GM19397 (cell line): ENCODE measurements at regions not wholly inside any gene's neighbourhood (a gene's known extent, or its start where the extent isn't known, plus 50 kb on each side); places are given as distances from the start of the nearest gene placed in this dataset.

ENCODE experiments used
- ATAC-seq: cut with Tn5 transposase; IDR thresholded peaks from one replicate; pipeline ENCODE4 v1.9.1; 2021; ENCODE audit warnings: mild to moderate bottlenecking, moderate library complexity; ENCODE audit not compliant: unreplicated experiment

DNA sequence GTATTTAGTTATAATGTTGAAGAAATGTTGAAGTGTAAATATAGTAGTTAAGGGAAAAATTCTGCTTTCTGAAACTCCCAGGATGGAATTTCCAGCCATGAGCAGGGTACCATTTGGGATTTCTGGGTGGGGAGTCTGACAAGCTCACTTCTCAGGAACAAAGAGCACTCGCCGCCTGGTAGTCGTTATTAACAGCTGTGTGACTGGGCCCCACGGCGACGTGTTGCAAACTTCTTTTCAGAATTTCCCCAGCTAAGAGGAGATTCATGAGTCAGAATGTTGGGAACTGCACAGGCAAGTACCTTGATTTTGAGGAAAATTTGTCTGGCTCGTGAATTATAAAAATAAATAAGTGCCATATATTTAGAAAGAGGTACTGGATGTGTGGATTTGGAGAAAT lies 103.7 kb downstream of the LACC1 start:
- no peak for ATAC-seq

DNA sequence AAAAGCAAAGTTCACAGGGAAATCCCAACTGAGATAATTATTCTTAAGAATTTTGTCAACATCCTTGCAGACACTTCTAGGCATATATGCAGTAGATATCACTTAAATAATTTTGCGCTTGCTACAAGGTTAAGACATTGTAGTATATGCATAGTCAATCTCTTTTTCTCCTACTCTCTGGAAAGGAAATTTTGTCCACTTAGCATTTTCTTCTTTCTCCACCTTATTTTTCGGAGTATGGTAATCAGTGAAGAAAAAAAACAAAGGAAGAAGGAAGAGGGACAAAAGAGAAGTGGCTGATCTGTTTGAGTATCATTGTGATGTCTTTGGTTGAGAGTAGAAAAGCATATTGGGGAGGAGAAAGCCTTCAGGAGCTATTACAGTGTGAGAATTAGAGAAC lies 104.6 kb downstream of the LACC1 start:
- ATAC-seq, result no peak

DNA sequence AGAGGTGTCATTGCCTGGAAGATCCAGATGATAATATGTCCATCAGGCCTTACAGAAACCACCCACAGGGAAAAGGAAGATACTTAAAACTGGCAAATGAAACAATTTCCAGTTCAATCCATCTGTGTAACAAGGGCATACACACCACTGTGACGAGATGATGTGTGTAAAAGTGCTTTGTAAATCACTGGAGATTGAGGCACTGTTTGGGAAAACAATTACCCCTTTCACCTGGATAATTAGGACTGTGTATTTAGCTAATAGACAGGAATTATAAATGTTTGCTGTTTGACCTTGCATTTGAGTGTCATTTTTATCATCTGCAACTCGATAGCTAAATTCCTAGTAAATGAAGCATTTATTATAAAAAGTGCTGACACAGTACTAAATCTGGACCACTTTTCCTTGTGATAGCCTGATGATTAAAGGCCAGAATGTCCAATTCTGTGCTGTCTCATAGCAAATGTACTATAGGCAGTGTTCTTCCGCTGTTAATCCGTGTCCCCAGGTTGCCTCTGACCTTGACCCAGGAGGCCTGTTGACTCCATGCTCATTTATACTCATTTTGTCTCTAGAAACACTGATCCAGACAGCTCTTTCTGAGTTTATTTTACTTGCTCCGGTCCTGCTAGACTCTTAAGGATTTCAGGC lies 105.8 kb downstream of the LACC1 start:
- no peak for ATAC-seq

DNA sequence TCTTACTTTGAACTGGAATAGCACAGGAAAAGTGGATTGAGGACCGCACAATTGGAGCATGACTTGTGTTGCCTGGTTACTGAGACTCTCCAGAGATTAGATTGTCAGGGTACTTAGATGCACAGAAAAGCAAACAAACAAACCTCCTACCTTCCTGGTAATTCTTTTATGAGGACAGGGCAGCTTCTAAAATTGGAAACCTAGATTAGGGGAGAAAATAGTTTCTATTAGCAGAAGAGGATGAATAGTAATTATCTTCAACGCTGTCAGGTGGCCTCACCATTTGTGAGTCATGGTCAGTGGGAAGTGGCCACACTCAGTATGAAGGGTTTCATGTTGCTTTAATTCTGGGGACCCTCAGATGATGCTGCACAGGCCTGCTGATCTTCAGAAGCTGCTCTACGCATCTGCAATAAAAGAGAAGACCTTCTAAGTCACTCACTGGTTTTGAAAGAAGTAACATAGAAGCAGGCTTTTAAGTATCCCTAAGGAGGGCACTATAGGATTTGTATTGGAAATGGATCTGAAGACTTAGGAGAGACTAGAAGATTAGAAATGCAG lies 106.8 kb downstream of the LACC1 start:
- ATAC-seq, result no peak

DNA sequence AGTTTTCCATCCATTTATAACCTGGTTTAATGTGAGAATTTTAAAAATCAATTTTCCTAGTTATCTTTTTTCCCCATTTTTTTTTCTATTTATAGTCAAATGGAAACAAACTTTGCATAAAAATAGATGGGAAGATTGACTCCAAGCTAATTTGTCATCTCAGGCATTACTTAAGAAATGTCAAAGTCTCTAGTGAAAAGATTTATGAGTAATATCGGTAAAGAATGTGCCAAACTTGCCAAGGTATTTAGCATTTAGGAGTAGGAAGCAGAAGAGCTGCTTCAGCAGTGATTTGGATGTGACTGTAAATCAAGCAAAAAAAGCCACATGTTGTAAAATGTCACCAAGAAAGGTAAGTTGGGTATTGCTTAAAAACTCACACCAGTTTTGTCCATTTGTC lies 108.6 kb downstream of the LACC1 start:
- no peak for ATAC-seq

DNA sequence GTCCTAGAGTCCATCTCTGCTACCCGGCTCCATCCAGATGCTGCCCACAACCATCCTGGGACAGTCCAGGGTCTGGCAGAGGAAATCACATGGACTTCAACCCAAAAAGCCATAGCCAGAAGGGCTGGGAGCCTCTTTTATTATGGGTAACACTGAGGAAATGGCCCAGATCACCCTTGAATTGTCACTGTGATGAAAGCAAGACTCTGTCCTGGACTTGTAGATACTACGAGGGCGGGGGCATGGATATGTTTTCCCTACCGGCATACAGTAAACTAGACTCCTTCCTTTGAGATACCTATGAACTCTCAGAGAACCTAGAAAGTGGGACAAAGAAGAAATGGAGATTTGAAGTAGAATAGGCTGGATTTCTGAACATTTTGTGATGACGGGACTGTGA lies 110.3 kb downstream of the LACC1 start:
- ATAC-seq, result no peak

DNA sequence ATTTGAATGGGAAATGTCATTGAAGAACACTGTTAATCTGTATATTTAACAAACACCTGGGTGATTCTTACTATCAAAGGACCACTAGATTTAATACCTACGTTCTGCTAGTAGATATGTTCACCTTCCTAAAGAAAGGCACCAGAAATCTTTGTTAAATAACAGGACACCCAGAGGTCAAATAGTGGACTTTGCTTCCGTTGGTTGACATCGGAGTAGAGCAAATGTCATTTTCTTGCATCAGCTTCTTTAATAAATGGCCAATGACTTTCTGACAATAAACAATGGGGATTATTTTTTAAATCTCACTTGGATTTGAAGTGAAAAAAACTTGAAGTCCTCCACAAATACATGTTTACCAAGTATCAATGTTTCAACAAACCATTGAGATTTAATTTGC lies 111.1 kb downstream of the LACC1 start:
- ATAC-seq, result no peak

DNA sequence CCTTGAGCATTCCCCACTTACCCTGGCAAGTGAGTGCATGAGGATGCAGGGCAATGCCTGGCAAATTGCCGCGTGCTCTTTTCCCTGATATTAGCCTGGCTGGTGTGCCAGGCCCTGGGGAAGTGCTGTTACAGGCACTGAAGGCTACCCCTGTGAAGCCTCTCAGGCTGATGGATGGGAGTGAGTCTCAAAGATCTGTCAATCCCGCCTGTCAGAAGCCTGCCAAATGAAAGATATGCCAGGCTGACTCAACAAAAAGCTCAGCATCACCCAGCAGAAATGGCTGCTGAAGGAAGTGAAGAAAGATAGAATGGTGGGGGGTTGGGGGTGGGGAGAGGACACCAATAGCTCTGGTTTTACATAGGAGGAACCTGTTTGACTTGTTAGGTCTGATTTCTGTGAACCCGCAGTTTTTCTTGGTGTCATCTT lies 112.1 kb downstream of the LACC1 start:
- ATAC-seq, result no peak

DNA sequence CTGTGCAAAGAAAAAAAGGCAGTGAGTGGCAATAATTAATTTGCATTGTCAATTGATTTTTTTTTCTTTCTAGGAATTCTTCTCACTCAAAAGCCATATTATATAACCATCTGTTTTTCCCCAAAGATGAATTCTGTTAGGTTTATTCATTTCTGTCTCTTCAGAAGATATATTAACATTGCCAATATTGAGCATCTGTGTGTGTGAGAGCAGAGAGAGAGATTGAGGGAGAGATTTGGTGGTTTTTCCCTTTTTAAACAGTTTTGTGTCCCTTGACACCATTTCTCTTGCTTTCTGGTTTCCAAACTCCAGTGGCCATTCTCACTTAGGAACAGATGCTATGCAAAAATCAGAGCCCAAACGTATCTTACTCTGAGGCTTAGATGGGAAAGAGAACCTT lies 112.5 kb downstream of the LACC1 start:
- no peak for ATAC-seq

DNA sequence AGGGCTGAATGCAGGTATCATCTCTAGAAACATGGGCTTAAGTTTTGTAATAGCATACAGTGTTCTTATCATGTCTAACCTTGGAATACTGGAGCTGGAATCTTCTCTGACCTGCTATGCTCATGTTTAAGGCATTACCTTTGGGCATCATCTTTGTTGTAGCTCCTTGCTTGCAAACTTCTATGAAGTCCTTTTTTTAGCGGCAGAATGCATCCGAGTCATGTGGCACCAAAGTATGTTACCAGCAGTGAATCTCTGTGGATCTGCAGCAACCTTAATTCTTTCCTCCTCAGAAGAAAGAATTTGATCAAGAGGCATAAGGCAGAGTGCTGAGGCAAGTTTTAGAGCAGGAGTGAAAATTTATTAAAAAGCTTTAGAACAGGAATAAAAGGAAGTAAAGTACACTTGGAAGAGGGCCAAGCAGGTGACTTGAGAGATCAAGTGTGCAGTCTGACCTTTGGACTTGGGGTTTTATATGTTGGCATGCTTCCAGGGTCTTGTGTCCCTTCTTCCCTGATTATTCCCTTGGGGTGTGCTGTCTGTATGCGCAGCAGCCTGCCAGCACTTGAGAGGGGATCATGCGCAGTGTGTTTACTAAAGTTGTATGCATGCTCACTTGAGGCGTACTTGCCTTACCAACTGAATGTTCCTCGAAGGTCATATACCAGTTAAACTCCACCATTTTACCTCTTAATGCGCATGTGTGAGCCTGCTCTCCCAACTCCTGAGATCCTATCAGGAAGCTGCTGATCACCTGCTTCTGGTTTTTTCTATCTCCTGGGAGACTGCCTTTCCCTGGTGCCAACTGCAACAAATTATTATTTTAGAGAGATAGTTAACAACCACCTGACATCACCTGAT lies 115.5 kb downstream of the LACC1 start:
- ATAC-seq, result no peak

DNA sequence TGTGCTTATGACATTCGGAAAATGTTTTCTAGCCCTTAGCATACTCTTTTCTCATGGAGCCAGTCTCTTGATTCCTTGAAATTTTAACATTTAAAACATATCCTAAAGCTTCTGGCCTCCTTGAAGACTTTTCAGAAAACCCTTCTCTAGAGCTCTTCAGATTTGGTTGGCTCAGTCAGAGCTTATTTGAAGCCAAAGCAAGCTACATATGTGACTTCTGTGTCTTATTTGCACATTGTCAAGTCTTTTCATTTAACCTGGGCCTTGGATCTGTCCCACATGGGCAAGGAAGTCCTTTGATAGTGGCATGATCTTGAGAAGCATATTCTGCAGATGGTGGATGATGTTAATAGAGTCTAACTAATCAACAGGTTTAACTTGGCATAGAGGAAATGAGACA lies 116.5 kb downstream of the LACC1 start:
- no peak for ATAC-seq

DNA sequence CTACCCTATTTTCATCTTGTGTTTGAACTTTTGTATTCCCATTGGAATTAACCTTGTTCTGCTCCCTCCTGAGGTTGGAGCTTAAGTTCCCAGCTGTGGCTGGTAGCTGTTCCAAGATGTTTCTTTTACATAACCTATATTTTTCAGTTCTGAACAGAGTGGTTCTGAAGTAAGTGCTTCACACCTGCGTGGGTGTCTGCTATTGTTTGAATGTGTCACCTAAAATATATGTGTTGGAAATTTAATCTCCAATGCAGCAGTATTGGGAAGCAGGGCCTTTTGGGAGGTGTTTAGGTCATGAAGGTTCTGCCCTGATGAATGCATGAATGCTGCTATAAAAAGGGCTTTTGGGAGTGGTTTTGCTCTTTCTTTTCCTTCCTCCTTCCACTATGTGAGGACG lies 123.8 kb downstream of the LACC1 start:
- no peak for ATAC-seq

DNA sequence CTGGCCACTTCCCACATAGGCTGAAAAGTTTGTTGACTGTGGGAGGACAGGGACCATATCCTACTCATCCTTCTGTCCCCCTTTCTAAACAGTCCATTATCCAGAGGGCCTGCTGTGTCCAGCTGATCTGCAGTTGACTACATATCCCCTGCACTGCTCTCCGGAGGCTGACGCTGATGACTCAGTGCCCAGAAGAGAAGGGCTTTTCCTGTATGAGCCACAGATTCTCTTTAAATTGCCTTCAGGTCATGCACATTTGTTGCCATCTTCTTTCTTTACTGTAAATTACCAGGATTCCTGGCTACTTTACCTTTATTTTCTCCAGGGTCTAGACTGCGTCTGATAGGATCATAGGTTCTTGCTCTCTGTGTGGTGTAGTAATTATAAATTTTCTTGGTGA lies 125.2 kb downstream of the LACC1 start:
- ATAC-seq, result no peak

DNA sequence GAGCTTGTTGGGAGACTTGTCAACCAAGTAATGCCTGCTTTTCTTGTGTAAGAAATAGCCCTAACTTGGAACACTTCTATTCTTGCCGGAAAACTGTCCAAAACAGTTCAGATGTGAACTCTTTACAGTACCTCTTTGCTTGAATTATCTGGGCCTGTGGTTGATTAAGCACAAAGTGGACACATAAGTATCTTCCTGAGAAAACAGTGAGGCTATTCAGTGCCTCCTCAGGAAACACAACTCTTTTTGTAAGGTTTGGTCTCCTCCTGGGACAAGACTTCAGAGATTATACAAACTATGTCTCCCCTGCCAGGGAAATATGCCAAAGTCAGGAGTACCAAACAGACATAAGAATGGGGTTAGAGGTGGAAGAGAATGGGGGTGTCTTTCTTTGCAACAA lies 127.7 kb downstream of the LACC1 start:
- no peak for ATAC-seq

DNA sequence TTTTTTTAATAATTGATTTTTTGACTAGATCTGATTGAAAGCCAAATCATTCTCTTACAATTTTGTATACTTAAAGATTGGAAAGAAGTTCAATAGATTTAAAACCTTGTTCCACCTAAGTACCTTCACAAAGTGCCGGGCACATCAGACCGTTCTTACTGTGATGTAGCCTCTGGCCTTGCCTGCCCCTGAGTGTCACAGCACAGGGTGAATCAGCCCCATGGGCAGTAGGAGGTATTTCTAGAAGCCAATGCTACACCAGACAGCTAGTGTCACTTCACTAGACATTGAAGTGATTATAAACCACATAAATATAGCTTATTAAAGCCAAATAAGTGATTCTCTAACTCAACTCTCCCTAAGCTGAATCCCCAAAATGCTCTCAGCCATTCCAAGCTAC lies 131.3 kb downstream of the LACC1 start:
- ATAC-seq, result no peak

DNA sequence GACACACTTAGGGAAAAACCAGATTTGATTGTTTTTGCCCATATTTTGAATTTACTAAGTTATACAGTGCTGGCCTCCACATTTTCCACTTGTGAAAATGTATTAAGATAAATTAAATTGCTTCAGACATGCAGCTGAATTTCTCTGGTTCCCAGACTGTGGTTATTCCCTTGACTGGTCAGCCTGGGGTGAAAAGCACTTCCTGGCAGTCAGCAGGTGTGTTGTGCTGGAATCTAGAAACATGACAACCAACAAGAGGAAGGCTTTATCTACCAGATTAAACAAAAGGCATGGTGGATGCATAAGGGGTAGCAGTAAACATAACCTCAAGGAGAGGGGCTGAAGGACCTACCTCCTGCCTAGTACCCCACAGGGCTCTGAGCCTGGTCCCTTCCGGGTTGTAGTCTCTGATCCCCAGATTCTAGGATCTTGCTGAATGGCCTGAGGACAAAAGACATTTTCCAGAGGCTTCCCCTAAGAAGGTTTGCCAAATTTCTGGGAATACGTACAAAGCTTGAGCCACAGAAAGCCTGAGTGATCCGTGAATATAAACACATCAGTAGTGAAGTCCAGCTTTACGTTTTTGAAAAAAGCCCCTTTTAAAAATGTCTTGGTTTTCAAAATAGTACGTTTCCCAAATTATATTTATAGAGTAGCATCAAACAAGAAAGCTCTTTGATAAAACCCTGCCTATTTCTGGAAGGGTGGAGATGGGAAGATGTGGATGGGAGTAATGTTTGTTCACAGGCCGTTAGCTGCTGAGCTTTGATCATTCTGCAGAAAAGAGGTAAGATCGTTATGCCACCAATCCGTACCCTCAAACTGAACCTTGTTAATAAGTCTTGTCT lies 133.4 kb downstream of the LACC1 start:
- ATAC-seq, result no peak

DNA sequence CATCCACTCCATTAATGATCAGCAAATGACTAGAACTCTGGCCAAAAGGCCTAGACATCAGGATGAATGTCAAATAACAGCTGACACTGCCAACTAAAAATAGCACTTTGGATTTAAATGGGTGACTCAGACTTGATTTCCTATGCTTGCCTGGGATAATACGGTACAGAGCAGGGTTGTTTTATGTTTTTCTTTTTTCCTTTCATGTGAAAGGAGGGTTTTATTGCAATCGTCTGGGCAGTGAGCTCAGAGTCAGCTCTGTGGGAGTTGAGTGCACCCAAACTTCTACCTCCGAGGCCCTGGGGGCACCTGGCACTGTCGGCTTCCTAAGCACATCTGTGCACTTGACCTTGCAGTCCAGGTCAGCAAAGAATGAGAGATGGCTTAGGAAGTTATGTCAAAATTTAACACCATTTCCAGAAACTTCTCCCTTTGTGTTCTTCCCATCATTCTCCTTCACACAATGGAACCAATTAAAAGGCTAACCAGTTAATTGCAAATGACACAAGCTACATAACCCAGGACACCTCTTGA lies 134.1 kb downstream of the LACC1 start:
- ATAC-seq, result no peak

DNA sequence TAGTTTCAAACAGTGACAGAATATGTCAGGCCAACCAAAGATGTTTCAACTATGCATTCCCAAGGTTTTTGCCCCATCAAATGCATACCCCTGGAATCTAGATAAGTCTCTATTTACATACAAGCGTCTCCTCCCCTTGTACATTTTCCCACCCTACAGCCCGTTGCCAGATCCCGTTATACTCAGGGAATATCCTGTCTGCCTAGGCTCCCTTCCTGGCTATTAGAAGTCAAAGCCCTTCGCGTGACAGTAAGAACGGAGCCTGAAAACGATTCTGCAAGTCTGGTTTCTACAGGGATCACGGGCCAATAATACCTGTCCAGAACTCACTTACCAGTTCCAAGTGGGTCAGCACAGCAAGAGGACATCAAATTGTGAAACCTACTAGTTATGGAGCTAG lies 134.8 kb downstream of the LACC1 start:
- no peak for ATAC-seq

DNA sequence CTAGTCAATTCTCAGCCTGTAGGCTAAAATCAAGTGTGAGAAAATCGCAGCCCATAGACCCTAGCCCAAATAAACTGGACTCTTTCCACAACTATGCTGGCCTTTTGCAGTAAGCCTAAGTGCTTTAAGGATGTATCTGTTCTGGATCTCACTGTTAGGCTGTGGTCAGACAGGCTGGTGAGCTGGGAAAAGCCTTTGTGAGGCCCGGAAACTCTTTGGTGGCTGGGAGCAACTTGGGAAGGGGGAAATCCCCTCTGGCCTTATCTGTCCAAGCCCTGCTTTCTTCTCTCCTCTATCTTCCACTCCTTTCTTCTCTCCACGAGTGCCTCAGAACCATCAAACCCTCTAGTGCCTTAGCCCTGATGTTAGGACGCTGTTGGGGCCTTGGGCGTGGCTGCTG lies 135.4 kb downstream of the LACC1 start:
- ATAC-seq, result no peak

DNA sequence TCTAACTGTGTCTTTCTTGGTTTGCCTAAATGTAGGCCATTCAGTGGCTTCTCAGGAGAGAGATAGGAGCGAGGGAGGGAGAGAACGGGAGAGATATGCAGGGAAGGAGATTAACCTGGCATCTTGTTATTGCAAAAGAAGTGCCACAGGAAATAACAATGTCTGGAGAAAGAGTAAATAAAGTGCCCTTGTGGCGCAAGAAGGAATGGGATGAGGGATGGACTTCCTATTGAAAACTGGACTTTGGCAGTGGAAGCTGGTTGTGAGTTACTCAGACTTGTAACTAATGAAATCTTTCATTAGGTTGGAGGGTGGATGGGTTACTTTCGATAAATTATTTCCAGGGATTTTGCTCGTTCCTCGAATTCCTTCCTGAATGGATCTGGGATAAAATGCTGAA lies 136.1 kb downstream of the LACC1 start:
- no peak for ATAC-seq

DNA sequence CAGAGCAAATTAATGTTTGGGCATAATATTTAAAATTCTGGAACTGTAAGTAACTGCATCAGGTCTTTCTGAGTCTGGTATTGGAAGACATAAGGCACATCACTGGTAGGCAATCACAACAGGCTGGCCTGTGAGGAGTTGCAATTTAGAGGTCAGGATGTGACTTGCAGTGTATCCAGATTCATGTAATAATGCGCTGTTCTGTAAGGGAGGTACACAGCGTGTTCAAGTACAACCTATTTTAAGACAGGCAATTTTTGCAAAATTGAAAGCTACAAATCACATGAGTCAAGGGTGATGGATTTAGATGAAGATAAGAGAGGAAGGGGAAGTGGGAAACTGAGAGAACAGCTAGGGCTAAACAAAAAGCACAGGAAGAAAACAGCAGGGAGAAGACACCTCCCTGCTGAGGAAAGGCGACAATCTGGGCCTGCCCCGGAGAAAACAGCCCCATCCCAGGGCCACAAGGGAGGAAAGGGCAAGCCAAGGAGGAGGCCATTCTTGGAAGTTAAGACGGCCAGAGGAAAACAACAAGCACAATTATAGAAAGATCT lies 138.1 kb downstream of the LACC1 start:
- no peak for ATAC-seq
